Right lobe of liver (tissue), 4 donors: ENCODE measurements at regions not wholly inside any gene's neighbourhood (a gene's known extent, or its start where the extent isn't known, plus 50 kb on each side); places are given as distances from the start of the nearest gene placed in this dataset.

ENCODE experiments used
- CTCF ChIP-seq, 4 donors: fragments of 200-600 bp in 3 of 4; fragments of 450-650 bp in 1 of 4; IDR thresholded peaks; one replicate each; pipeline versions ENCODE4 v1.5.1 to v1.8.0; 2016 to 2022; ENCODE audit warnings: antibody characterized with exemption in 4 of 4, mild to moderate bottlenecking in 2 of 4
- POLR2A ChIP-seq: fragments of 450-650 bp; IDR thresholded peaks from one replicate; pipeline ENCODE4 v1.6.1; 2017; ENCODE audit warnings: antibody characterized with exemption, mild to moderate bottlenecking
- donor health status: DM: no; HTN: no; CAD: no.
- donor health status: DM: no; HTN: no; CAD: no.
- donor health status: DM: no; HTN: yes; CAD: no.

GRCh38 chr1:238517711-238518110 lies 627.0 kb upstream of the ZP4 start:
- TF ChIP-seq CTCF (IDR thresholded peaks at IDR 0.05) (no peak), POLR2A (no peak)
